ENCODE measurements at regions not wholly inside any gene's neighbourhood (a gene's known extent, or its start where the extent isn't known, plus 50 kb on each side); places are given as distances from the start of the nearest gene placed in this dataset.

- no peak for TF ChIP-seq CTCF (IDR thresholded peaks at IDR 0.05; ENCODE audit: insufficient read depth, low read depth, low read length)
- TF ChIP-seq EZH2 (IDR thresholded peaks at IDR 0.05; ENCODE audit: insufficient read depth, low read length) = no peak
These were observed 77.5 kb downstream of the MAIP1 start for GRCh38 chr2:200032895-200033294.

All from astrocyte (in vitro differentiated cells and primary cell).